T1000 (cell line): ENCODE measurements at regions not wholly inside any gene's neighbourhood (a gene's known extent, or its start where the extent isn't known, plus 50 kb on each side); places are given as distances from the start of the nearest gene placed in this dataset.
"Not testable (repeated sequence)": the region's sequence is repeated elsewhere in the genome, so short reads cannot be mapped to it uniquely, and the experiment has no call there.

Source experiments
- DNase-seq: peaks from one replicate; lab custom pipeline; 2025; ENCODE audit warnings: mixed read lengths; lab: John Stamatoyannopoulos, UW

- DNase-seq: no peak
Observed at GRCh38 chr3:177476921-177477435, 279.7 kb upstream of the TBL1XR1 start.

GRCh38 chr3:177478170-177478867, 281.0 kb upstream of the TBL1XR1 start:
- DNase-seq: peak; percentile 81

- DNase-seq: no peak
Observed at GRCh38 chr3:177479630-177480029, 282.3 kb upstream of the TBL1XR1 start.

DNA sequence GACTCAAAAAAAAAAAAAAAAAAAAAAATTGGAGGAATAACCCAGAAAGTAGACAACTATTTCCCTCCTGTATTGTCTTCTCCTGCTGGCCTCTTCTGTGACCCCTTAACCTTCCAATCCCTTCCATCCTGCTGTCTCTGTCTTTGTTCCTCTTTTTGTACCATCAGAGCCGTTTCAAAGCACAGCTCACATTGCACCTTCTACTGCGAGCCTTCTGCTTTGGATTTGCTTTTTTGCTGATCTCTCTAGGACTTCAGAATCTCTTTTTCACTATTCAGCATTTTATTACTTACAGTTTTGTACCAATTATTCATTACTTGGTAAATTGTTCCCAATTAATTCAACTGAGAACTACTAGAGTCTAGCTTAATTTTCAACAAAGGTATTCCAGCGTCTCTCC, 284.0 kb upstream of the TBL1XR1 start:
- no peak for DNase-seq

GRCh38 chr3:177482048-177482691, 284.9 kb upstream of the TBL1XR1 start:
- no peak for DNase-seq

DNA sequence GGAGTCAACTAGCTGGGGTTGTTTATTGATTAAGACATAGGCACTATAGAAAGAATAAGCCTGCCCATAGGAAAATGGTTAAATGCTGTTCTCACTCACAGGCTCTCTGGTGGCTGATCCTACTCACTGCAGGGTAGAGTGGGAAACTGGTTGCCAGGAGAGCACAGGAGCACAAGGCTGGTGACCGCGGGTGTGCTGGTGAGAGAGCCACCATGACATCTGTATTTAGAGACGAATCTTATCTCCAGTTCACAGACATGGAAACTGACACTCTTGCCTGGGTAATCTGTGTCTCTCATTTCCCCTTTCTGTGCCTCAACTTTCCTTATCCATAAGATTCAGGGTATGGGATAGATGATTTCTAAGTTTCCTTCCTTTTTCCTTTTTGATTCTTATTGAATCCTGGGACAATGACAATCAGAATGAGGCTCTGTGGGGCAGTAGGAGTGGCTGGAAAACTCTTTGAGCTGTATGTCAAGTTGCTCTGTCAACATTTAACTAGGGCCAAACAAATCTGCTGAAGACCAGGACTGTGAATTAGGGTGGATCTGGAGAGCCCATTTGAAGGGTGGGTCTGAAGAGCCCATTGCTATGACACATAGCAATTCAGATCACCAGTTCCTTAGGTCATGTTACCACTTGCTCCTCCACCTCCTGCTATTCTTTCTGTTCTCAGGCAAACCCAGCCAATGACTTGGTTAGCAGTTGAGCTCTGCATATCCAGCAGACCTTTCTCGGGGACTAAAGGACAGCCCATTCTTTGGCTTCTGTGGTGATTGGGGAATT, 286.1 kb upstream of the TBL1XR1 start:
- no peak for DNase-seq

DNA sequence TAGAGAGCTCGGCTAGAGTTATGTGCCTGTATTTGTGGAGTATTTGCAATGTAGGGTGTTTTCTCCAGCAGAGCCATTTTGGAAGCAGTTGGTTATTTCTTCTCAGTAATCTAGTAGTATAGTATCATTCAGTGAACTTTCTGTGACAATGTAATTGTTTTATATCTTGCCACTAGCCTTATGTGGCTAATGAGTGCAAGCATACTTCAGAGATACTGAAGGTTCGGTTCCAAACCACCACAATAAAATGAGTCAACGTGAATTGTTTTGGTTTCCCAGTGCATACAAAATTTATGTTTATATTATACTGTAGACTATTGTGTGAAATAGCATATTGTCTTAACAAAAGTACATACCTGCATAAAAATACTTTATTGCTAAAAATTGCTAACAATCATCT, 286.9 kb upstream of the TBL1XR1 start:
- no peak for DNase-seq

- no peak for DNase-seq
Observed at GRCh38 chr3:177484926-177485325, 287.6 kb upstream of the TBL1XR1 start.

DNA sequence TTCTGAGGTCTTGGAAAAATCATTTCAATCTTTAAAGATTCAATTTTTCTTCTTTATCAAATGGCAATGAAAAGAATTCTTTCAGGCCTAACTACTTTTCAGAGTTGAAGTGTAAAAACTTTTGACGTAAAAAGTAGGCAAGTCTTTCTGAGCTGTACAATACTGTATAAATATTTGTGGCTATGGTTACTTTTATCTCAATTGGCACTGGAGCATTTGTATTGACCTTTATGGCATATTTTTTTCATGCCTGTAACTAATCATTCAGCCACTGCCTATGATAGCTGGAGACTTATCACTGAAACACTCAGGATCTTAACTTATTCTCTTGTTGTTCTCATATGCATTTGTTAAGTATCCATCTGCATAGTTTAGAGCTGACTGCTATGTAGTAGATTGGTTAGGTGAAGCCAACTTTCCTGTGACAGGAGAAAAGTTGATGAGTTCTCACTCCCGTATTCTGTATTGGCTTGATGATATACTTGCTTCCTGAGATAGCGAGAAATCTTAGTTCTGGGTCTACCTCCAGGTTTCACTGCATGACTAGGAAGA, 290.4 kb upstream of the TBL1XR1 start:
- no peak for DNase-seq

- no peak for DNase-seq
Observed at GRCh38 chr3:177488740-177489139, 291.5 kb upstream of the TBL1XR1 start.

DNA sequence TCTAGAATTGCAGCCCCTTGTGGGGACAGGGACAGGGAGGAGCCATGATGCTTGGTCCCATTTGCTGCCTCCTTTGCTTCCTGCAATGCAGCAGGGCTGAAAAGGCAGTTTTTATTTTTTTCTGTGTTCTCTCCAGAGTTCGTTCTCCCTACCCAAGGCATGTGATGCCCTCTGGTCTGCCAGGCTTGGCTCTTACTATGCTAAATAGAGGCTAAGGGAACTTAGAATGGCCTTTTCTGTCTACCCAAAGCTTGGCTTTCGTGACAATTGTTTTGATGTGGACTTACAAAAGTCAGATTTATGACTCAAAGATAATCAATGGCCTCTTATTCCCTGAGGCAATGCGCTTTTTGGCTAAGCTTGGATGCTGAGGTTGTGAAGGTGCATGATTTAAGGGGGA, 293.3 kb upstream of the TBL1XR1 start:
- no peak for DNase-seq

- DNase-seq: no peak
Observed at GRCh38 chr3:177491296-177492032, 294.2 kb upstream of the TBL1XR1 start.

DNA sequence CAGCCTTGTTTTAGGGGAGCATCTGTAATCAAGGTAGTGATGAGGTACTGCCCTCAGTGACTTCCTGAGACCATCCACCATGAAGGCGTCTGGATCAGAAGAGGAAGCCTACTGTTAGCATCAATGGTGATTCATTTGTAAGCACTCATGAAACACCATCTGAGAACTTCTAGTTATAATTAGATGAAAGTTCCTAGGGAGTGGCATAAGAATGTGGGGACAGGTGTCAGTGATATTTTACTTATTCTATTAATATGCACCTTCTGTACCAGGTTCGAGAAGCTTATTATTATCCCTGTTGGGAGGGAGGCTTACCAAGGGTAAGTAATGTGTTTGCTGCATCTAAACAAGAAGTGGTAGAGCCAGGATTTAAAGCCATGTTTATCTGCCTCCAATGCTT, 295.8 kb upstream of the TBL1XR1 start:
- DNase-seq: no peak

GRCh38 chr3:177494216-177494615, 296.9 kb upstream of the TBL1XR1 start:
- DNase-seq: no peak

DNA sequence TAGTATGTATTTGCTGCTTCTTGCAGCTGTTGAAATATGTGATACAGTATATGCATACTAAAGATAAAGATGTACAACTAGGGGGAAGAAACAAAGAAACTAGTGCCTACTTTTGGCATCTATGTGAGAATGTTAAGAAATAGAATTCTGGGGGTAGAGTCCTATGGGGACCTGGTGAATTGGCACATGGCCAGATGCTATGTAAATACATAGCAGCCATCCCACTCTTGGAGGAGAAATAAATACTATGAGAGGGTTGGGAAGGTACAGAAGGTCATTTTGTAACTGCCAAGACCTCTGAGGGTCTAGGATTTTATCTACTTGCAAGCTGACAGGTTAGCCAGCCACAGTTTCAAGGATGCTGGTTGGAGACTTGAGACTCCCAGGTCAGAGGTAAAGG, 298.3 kb upstream of the TBL1XR1 start:
- no peak for DNase-seq

GRCh38 chr3:177498037-177498857, 301.0 kb upstream of the TBL1XR1 start:
- peak; percentile 16 for DNase-seq

DNA sequence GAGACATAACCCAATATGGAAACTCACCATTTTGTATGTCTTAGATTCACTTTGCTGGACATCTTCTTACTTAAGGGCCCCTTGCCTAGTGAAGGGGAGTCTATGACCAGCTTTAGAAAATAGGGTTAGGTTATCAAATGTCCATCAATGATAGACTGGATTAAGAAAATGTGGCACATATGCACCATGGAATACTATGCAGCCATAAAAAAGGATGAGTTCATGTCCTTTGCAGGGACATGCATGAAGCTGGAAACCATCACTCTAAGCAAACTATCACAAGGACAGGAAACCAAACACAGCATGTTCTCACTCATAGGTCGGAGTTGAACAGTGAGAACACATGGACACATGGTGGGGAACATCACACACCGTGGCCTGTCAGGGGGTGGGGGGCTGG, 301.8 kb upstream of the TBL1XR1 start:
- not testable (repeated sequence) for DNase-seq

DNA sequence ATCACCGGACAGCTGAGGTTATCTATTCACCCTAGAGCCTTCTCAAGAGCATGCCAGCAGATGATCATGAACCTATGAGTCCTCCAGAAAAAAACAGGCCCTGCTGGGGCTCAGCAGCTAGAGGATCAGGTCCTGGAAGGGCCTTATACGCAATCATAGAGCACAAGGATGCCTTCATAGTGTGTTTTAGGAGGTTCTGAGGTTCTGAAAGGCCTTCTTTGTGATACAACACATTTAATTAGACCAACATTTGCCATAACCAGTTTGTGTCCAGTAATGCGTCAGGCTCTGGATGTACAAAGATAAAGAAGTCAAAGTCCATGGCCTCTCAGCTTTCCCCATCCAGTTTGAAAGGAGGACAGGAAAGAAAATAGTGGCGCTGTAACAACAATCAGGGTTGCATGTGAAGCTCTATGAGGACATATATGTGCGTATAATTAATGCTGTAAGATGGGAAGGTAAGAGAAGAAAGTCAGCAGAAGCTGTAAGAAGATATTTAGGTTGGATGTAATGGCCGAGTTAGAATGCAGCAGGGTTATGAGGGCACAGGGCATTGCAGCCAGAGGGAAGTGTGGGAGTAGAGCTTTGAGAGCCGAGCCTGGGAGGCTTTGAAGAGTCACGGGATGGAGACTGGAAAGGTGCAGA, 302.6 kb upstream of the TBL1XR1 start:
- no peak for DNase-seq

- no peak for DNase-seq
Observed at GRCh38 chr3:177510693-177511216, 313.5 kb upstream of the TBL1XR1 start.
